ENCODE measurements at regions not wholly inside any gene's neighbourhood (a gene's known extent, or its start where the extent isn't known, plus 50 kb on each side); places are given as distances from the start of the nearest gene placed in this dataset.
A peak's percentile ranks its signal among the peaks of the same experiment; 100 is the strongest.
"Not testable (repeated sequence)": the region's sequence is repeated elsewhere in the genome, so short reads cannot be mapped to it uniquely, and the experiment has no call there.

- not testable (repeated sequence) for DNase-seq
These were observed 415.5 kb downstream of the TGIF2LX start for GRCh38 chrX:90337161-90337560.

- DNase-seq, result not testable (repeated sequence)
These were observed 447.9 kb downstream of the TGIF2LX start for GRCh38 chrX:90369632-90370031.

GRCh38 chrX:90398020-90398419 lies 476.3 kb downstream of the TGIF2LX start:
- not testable (repeated sequence) for DNase-seq

GRCh38 chrX:90402169-90402568 lies 480.5 kb downstream of the TGIF2LX start:
- not testable (repeated sequence) for DNase-seq

GRCh38 chrX:90403859-90404258 lies 482.2 kb downstream of the TGIF2LX start:
- not testable (repeated sequence) for DNase-seq

GRCh38 chrX:90404846-90405436 lies 483.2 kb downstream of the TGIF2LX start:
- DNase-seq, result not testable (repeated sequence)

GRCh38 chrX:90453770-90454338 lies 532.1 kb downstream of the TGIF2LX start:
- not testable (repeated sequence) for DNase-seq

GRCh38 chrX:90458071-90458899 lies 536.6 kb downstream of the TGIF2LX start:
- DNase-seq, result peak in 1 of 2 experiments; percentile 1

- DNase-seq, result not testable (repeated sequence)
These were observed 552.7 kb downstream of the TGIF2LX start for GRCh38 chrX:90474445-90474844.

GRCh38 chrX:90485406-90485805 lies 563.7 kb downstream of the TGIF2LX start:
- not testable (repeated sequence) for DNase-seq

GRCh38 chrX:90521284-90521683 lies 599.6 kb downstream of the TGIF2LX start:
- not testable (repeated sequence) for DNase-seq

- DNase-seq, result not testable (repeated sequence)
These were observed 602.8 kb downstream of the TGIF2LX start for GRCh38 chrX:90524383-90524968.

All from Kasumi-1 (cell line).